ENCODE measurements at regions not wholly inside any gene's neighbourhood (a gene's known extent, or its start where the extent isn't known, plus 50 kb on each side); places are given as distances from the start of the nearest gene placed in this dataset.
A peak's percentile ranks its signal among the peaks of the same experiment; 100 is the strongest.

- Histone ChIP-seq H3K4me1 (peaks cover 0 to 13% (median 3%) of the 10 kb centered on the region in 4 donors), H3K36me3 (no peaks in the 10 kb centered on the region), H3K27ac (no peak overlapping the region), H3K27me3 (no peaks in the 10 kb centered on the region), H3K4me3 (no peak overlapping the region), H3K9me3 (no peaks in the 10 kb centered on the region)
- TF ChIP-seq POLR2A (IDR thresholded peaks at IDR 0.05) (no peak), EP300 (IDR thresholded peaks at IDR 0.05) (no peak), POLR2AphosphoS5 (IDR thresholded peaks at IDR 0.05) (no peak)
- 35 to 55% (median 47%) methylated on average over 2 of the region's 2 CpGs for WGBS, 5 donors
- intact Hi-C loops (cut with DNase I; ENCODE audit: low total_unique reads): no loop called here
- peak in 1 of 2 donors; percentile 34 for DNase-seq
Observed at GRCh38 chr6:148650941-148651505, 95.8 kb upstream of the UST start.

GRCh38 chr6:148652205-148652604 is 94.6 kb upstream of the UST start:
- Histone ChIP-seq H3K9me3 (no peaks in the 10 kb centered on the region), H3K4me1 (peaks cover 0 to 13% (median 3%) of the 10 kb centered on the region in 4 donors), H3K36me3 (no peaks in the 10 kb centered on the region), H3K27ac (no peak overlapping the region), H3K4me3 (no peak overlapping the region), H3K27me3 (no peaks in the 10 kb centered on the region)
- TF ChIP-seq POLR2AphosphoS5 (IDR thresholded peaks at IDR 0.05): no peak
- TF ChIP-seq, protein P1, sequence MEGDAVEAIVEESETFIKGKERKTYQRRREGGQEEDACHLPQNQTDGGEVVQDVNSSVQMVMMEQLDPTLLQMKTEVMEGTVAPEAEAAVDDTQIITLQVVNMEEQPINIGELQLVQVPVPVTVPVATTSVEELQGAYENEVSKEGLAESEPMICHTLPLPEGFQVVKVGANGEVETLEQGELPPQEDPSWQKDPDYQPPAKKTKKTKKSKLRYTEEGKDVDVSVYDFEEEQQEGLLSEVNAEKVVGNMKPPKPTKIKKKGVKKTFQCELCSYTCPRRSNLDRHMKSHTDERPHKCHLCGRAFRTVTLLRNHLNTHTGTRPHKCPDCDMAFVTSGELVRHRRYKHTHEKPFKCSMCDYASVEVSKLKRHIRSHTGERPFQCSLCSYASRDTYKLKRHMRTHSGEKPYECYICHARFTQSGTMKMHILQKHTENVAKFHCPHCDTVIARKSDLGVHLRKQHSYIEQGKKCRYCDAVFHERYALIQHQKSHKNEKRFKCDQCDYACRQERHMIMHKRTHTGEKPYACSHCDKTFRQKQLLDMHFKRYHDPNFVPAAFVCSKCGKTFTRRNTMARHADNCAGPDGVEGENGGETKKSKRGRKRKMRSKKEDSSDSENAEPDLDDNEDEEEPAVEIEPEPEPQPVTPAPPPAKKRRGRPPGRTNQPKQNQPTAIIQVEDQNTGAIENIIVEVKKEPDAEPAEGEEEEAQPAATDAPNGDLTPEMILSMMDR (IDR thresholded peaks at IDR 0.05): no peak
- TF ChIP-seq POLR2A (IDR thresholded peaks at IDR 0.05): no peak
- TF ChIP-seq EP300 (IDR thresholded peaks at IDR 0.05): no peak
- intact Hi-C loops (cut with DNase I; ENCODE audit: low total_unique reads): no loop called here
- DNase-seq: no peak

GRCh38 chr6:148653138-148653776 is 93.6 kb upstream of the UST start:
- no peak overlapping the region for H3K4me3 ChIP-seq
- 60 to 74% (median 62%) methylated on average over 2 of the region's 2 CpGs for WGBS, 5 donors
- H3K27me3 ChIP-seq: no peaks in the 10 kb centered on the region
- no peak for DNase-seq
- intact Hi-C loops (cut with DNase I; ENCODE audit: low total_unique reads): no loop called here
- no peak overlapping the region for H3K27ac ChIP-seq
- no peaks in the 10 kb centered on the region for H3K36me3 ChIP-seq
- TF ChIP-seq POLR2A (IDR thresholded peaks at IDR 0.05): no peak
- no peak for TF ChIP-seq EP300 (IDR thresholded peaks at IDR 0.05)
- TF ChIP-seq, protein P1 (IDR thresholded peaks at IDR 0.05): no peak
- no peak for TF ChIP-seq POLR2AphosphoS5 (IDR thresholded peaks at IDR 0.05)
- peaks cover 0 to 13% (median 3%) of the 10 kb centered on the region in 4 donors for H3K4me1 ChIP-seq
- H3K9me3 ChIP-seq: no peaks in the 10 kb centered on the region

DNA sequence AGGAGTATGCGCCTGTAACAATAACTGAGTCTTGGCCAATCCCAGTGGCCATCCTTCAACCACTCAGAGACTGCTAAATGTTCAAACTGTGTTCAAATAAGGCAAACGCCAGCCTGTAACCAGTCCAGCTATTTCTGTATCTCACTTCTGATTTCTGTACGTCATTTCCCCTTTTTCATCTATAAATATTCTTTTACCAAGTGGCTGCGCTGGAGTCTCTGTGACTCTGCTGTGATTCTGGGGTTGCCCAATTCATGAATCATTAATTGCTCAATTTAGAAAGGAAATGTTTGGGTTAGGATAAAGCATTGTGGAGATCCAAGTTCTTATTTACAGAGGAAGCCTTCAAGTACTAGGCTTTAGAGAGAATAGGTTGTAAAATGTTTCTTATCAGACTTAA is 89.8 kb upstream of the UST start:
- Histone ChIP-seq H3K27ac (peak overlapping the region in 3 of 5 donors; percentile 34 to 54 (median 52)), H3K4me1 (no peaks in the 10 kb centered on the region), H3K27me3 (no peaks in the 10 kb centered on the region), H3K36me3 (no peaks in the 10 kb centered on the region), H3K4me3 (no peak overlapping the region), H3K9me3 (no peaks in the 10 kb centered on the region)
- 49 to 59% (median 56%) methylated on average over 4 of the region's 4 CpGs for WGBS, 5 donors
- no peak for DNase-seq
- TF ChIP-seq POLR2AphosphoS5 (IDR thresholded peaks at IDR 0.05) (peak in 2 of 3 donors; percentile 21 to 59), EP300 (IDR thresholded peaks at IDR 0.05) (no peak), POLR2A (IDR thresholded peaks at IDR 0.05) (no peak)
- TF ChIP-seq, protein P1 (IDR thresholded peaks at IDR 0.05): no peak
- intact Hi-C loops (cut with DNase I; ENCODE audit: low total_unique reads): no loop called here

All from stomach (tissue), 8 donors.